ENCODE measurements at regions not wholly inside any gene's neighbourhood (a gene's known extent, or its start where the extent isn't known, plus 50 kb on each side); places are given as distances from the start of the nearest gene placed in this dataset.

- Histone ChIP-seq H3K36me3 (ENCODE audit: control insufficient read depth in 4 of 4, insufficient read depth in 3 of 4, low read depth in 1 of 4, low read length in 3 of 4) (no peaks in the 10 kb centered on the region), H3K27ac (ENCODE audit: low read depth in 1 of 2, low read length in 2 of 2) (no peak overlapping the region), H3K9ac (ENCODE audit: low read depth in 1 of 2, low read length in 2 of 2) (no peak overlapping the region), H3K27me3 (ENCODE audit: control insufficient read depth in 4 of 4, insufficient read depth in 4 of 4, low read length in 3 of 4) (no peaks in the 10 kb centered on the region), H3K4me1 (ENCODE audit: control insufficient read depth in 4 of 4, insufficient read depth in 4 of 4, low read length in 3 of 4) (no peaks in the 10 kb centered on the region), H3K9me3 (ENCODE audit: control insufficient read depth in 4 of 4, low read length in 3 of 4) (no peaks in the 10 kb centered on the region), H3K4me3 (ENCODE audit: low read depth in 1 of 3, low read length in 3 of 3) (no peak overlapping the region)
- DNase-seq (ENCODE audit: low spot score): no peak
- 89% methylated on average over 3 of the region's 3 CpGs for WGBS
- TF ChIP-seq EGR1 (IDR thresholded peaks at IDR 0.05; ENCODE audit: low read depth in 2 of 2) (no peak), NR2F2 (IDR thresholded peaks at IDR 0.05) (no peak), FOXA2 (IDR thresholded peaks at IDR 0.05) (no peak), RXRA (IDR thresholded peaks at IDR 0.05) (no peak), TAF1 (conservative IDR thresholded peaks at IDR 0.05) (no peak), GABPA (IDR thresholded peaks at IDR 0.05 in 1 of 2, conservative IDR thresholded peaks at IDR 0.05 in 1 of 2) (no peak), HNF4G (IDR thresholded peaks at IDR 0.05) (no peak), RAD21 (IDR thresholded peaks at IDR 0.05) (no peak), HNF4A (conservative IDR thresholded peaks at IDR 0.05) (no peak), YY1 (IDR thresholded peaks at IDR 0.05) (no peak), MAX (IDR thresholded peaks at IDR 0.05) (no peak), CTCF (IDR thresholded peaks at IDR 0.05; ENCODE audit: low read depth, low read length, missing input control) (no peak)
- TF ChIP-seq, protein P1, sequence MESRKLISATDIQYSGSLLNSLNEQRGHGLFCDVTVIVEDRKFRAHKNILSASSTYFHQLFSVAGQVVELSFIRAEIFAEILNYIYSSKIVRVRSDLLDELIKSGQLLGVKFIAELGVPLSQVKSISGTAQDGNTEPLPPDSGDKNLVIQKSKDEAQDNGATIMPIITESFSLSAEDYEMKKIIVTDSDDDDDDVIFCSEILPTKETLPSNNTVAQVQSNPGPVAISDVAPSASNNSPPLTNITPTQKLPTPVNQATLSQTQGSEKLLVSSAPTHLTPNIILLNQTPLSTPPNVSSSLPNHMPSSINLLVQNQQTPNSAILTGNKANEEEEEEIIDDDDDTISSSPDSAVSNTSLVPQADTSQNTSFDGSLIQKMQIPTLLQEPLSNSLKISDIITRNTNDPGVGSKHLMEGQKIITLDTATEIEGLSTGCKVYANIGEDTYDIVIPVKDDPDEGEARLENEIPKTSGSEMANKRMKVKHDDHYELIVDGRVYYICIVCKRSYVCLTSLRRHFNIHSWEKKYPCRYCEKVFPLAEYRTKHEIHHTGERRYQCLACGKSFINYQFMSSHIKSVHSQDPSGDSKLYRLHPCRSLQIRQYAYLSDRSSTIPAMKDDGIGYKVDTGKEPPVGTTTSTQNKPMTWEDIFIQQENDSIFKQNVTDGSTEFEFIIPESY (IDR thresholded peaks at IDR 0.05): no peak
- TF ChIP-seq, protein P2, sequence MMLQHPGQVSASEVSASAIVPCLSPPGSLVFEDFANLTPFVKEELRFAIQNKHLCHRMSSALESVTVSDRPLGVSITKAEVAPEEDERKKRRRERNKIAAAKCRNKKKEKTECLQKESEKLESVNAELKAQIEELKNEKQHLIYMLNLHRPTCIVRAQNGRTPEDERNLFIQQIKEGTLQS (IDR thresholded peaks at IDR 0.05): no peak
- TF ChIP-seq, protein P3, sequence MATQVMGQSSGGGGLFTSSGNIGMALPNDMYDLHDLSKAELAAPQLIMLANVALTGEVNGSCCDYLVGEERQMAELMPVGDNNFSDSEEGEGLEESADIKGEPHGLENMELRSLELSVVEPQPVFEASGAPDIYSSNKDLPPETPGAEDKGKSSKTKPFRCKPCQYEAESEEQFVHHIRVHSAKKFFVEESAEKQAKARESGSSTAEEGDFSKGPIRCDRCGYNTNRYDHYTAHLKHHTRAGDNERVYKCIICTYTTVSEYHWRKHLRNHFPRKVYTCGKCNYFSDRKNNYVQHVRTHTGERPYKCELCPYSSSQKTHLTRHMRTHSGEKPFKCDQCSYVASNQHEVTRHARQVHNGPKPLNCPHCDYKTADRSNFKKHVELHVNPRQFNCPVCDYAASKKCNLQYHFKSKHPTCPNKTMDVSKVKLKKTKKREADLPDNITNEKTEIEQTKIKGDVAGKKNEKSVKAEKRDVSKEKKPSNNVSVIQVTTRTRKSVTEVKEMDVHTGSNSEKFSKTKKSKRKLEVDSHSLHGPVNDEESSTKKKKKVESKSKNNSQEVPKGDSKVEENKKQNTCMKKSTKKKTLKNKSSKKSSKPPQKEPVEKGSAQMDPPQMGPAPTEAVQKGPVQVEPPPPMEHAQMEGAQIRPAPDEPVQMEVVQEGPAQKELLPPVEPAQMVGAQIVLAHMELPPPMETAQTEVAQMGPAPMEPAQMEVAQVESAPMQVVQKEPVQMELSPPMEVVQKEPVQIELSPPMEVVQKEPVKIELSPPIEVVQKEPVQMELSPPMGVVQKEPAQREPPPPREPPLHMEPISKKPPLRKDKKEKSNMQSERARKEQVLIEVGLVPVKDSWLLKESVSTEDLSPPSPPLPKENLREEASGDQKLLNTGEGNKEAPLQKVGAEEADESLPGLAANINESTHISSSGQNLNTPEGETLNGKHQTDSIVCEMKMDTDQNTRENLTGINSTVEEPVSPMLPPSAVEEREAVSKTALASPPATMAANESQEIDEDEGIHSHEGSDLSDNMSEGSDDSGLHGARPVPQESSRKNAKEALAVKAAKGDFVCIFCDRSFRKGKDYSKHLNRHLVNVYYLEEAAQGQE (IDR thresholded peaks at IDR 0.05): no peak
Observed at GRCh38 chr11:115682888-115683287, 178.7 kb upstream of the CADM1 start.

DNA sequence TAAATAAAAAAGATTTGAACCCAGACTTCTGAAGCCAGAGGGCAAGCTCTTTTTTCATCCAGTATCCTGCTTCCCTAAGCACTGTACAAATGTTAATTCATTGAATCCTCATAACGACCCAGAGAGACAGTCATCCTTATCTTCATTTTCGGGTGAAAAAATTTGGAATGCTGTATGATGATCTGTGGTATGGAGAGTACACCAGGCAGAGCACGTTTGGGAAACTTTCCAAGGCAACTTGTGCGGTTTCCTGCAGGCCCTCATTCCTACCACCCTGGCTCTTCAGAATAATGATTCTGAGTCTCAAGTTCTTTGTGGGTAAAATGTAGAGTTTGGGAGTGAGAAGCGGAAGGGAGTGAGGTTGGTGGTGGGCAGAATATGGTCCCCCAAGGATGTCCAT is 177.9 kb upstream of the CADM1 start:
- Histone ChIP-seq H3K27me3 (ENCODE audit: control insufficient read depth in 4 of 4, insufficient read depth in 4 of 4, low read length in 3 of 4) (no peaks in the 10 kb centered on the region), H3K4me3 (ENCODE audit: low read depth in 1 of 3, low read length in 3 of 3) (no peak overlapping the region), H3K4me1 (ENCODE audit: control insufficient read depth in 4 of 4, insufficient read depth in 4 of 4, low read length in 3 of 4) (no peaks in the 10 kb centered on the region), H3K36me3 (ENCODE audit: control insufficient read depth in 4 of 4, insufficient read depth in 3 of 4, low read depth in 1 of 4, low read length in 3 of 4) (no peaks in the 10 kb centered on the region), H3K9ac (ENCODE audit: low read depth in 1 of 2, low read length in 2 of 2) (no peak overlapping the region), H3K9me3 (ENCODE audit: control insufficient read depth in 4 of 4, low read length in 3 of 4) (no peaks in the 10 kb centered on the region), H3K27ac (ENCODE audit: low read depth in 1 of 2, low read length in 2 of 2) (no peak overlapping the region)
- DNase-seq (ENCODE audit: low spot score): no peak
- 86% methylated on average over 5 of the region's 5 CpGs for WGBS
- no peak for TF ChIP-seq MAX (IDR thresholded peaks at IDR 0.05)
- TF ChIP-seq, protein P3 (IDR thresholded peaks at IDR 0.05): no peak
- TF ChIP-seq HNF4G (IDR thresholded peaks at IDR 0.05): no peak
- TF ChIP-seq, protein P2 (IDR thresholded peaks at IDR 0.05): no peak
- no peak for TF ChIP-seq EGR1 (IDR thresholded peaks at IDR 0.05; ENCODE audit: low read depth in 2 of 2)
- no peak for TF ChIP-seq NR2F2 (IDR thresholded peaks at IDR 0.05)
- TF ChIP-seq GABPA (IDR thresholded peaks at IDR 0.05 in 1 of 2, conservative IDR thresholded peaks at IDR 0.05 in 1 of 2): no peak
- no peak for TF ChIP-seq HNF4A (conservative IDR thresholded peaks at IDR 0.05)
- no peak for TF ChIP-seq TAF1 (conservative IDR thresholded peaks at IDR 0.05)
- no peak for TF ChIP-seq JUND (IDR thresholded peaks at IDR 0.05)
- TF ChIP-seq FOXA2 (IDR thresholded peaks at IDR 0.05): no peak
- TF ChIP-seq RAD21 (IDR thresholded peaks at IDR 0.05): no peak
- no peak for TF ChIP-seq FOXA1 (IDR thresholded peaks at IDR 0.05)
- TF ChIP-seq RXRA (IDR thresholded peaks at IDR 0.05): no peak
